ENCODE measurements at regions not wholly inside any gene's neighbourhood (a gene's known extent, or its start where the extent isn't known, plus 50 kb on each side); places are given as distances from the start of the nearest gene placed in this dataset.
"Not testable (repeated sequence)": the region's sequence is repeated elsewhere in the genome, so short reads cannot be mapped to it uniquely, and the experiment has no call there.

GRCh38 chr9:7348692-7349091 is 450.9 kb downstream of the DMAC1 start:
- DNase-seq = no peak

GRCh38 chr9:7347556-7347955 is 452.0 kb downstream of the DMAC1 start:
- DNase-seq = no peak

GRCh38 chr9:7346144-7346543 is 453.4 kb downstream of the DMAC1 start:
- DNase-seq = no peak

GRCh38 chr9:7342736-7343135 is 456.8 kb downstream of the DMAC1 start:
- DNase-seq = no peak

- no peak for DNase-seq
These were observed 457.3 kb downstream of the DMAC1 start for GRCh38 chr9:7342229-7342628.

- DNase-seq = no peak
These were observed 458.0 kb downstream of the DMAC1 start for GRCh38 chr9:7341571-7341970.

- DNase-seq = no peak
These were observed 459.1 kb downstream of the DMAC1 start for GRCh38 chr9:7340451-7340850.

GRCh38 chr9:7338586-7339281 is 460.8 kb downstream of the DMAC1 start:
- no peak for DNase-seq

- no peak for DNase-seq
These were observed 463.1 kb downstream of the DMAC1 start for GRCh38 chr9:7336356-7337065.

GRCh38 chr9:7333719-7334118 is 465.9 kb downstream of the DMAC1 start:
- DNase-seq = no peak

- no peak for DNase-seq
These were observed 466.8 kb downstream of the DMAC1 start for GRCh38 chr9:7332780-7333179.

- DNase-seq = no peak
These were observed 471.1 kb downstream of the DMAC1 start for GRCh38 chr9:7328453-7328852.

- no peak for DNase-seq
These were observed 473.6 kb downstream of the DMAC1 start for GRCh38 chr9:7325995-7326394.

- DNase-seq = no peak
These were observed 475.4 kb downstream of the DMAC1 start for GRCh38 chr9:7324152-7324598.

- no peak for DNase-seq
These were observed 478.7 kb downstream of the DMAC1 start for GRCh38 chr9:7320841-7321240.

- DNase-seq = peak in 1 of 56 donors; percentile 10
These were observed 479.4 kb downstream of the DMAC1 start for GRCh38 chr9:7320139-7320538.

GRCh38 chr9:7318920-7319319 is 480.7 kb downstream of the DMAC1 start:
- no peak for DNase-seq

- no peak for DNase-seq
These were observed 482.6 kb downstream of the DMAC1 start for GRCh38 chr9:7316967-7317366.

GRCh38 chr9:7316166-7316795 is 483.3 kb downstream of the DMAC1 start:
- no peak for DNase-seq

- no peak for DNase-seq
These were observed 483.8 kb downstream of the DMAC1 start for GRCh38 chr9:7315746-7316145.

GRCh38 chr9:7315116-7315515 is 484.5 kb downstream of the DMAC1 start:
- DNase-seq = no peak

- no peak for DNase-seq
These were observed 486.2 kb downstream of the DMAC1 start for GRCh38 chr9:7313389-7313788.

GRCh38 chr9:7309051-7309450 is 490.5 kb downstream of the DMAC1 start:
- not testable (repeated sequence) for DNase-seq
